HL-60 (cell line): ENCODE measurements at regions not wholly inside any gene's neighbourhood (a gene's known extent, or its start where the extent isn't known, plus 50 kb on each side); places are given as distances from the start of the nearest gene placed in this dataset.

Experiments
- DNase-seq, 2 experiments: peaks; one replicate each; pipeline ENCODE4 v3.0.0-alpha.2; 2010 to 2020; ENCODE audit warnings: low read depth in 1 of 2, low spot score in 1 of 2
- H3K27ac ChIP-seq: fragments of 250-450 bp; sonication (Bioruptor Pico); replicated peaks from 2 replicates; pipeline ENCODE4 v1.5.1; 2020; ENCODE audit warnings: mild to moderate bottlenecking, moderate library complexity
- H3K27me3 ChIP-seq: fragments of 250-450 bp; sonication (Bioruptor Pico); 2 replicates; pipeline ENCODE4 v1.5.1; 2021; ENCODE audit warnings: mild to moderate bottlenecking, moderate library complexity; ENCODE audit not compliant: insufficient read depth, poor library complexity, severe bottlenecking
- H3K4me3 ChIP-seq: replicated peaks from 2 replicates; pipeline ENCODE4 v1.5.1; 2011; ENCODE audit warnings: mild to moderate bottlenecking, control low read depth, low read length; ENCODE audit not compliant: insufficient read depth
- GABPA ChIP-seq: IDR thresholded peaks from 2 replicates; pipeline ENCODE4 v1.6.1; 2012; ENCODE audit warnings: low read depth
- POLR2AphosphoS5 ChIP-seq: IDR thresholded peaks from 2 replicates; pipeline ENCODE4 v1.6.1; 2012; ENCODE audit warnings: low read depth
- SPI1 ChIP-seq: IDR thresholded peaks from 2 replicates; pipeline ENCODE4 v1.6.1; 2012; ENCODE audit warnings: low read depth, mild to moderate bottlenecking, borderline replicate concordance
- TF ChIP-seq, protein P1 (sequence below): IDR thresholded peaks from 2 replicates; pipeline ENCODE4 v1.6.1; 2012; ENCODE audit warnings: low read depth; ENCODE audit not compliant: insufficient replicate concordance
- TF ChIP-seq, protein P2 (sequence below): IDR thresholded peaks from one replicate; pipeline ENCODE4 v1.5.1; 2011; ENCODE audit warnings: low read length, control low read depth, inconsistent platforms; ENCODE audit not compliant: insufficient read depth

DNA sequence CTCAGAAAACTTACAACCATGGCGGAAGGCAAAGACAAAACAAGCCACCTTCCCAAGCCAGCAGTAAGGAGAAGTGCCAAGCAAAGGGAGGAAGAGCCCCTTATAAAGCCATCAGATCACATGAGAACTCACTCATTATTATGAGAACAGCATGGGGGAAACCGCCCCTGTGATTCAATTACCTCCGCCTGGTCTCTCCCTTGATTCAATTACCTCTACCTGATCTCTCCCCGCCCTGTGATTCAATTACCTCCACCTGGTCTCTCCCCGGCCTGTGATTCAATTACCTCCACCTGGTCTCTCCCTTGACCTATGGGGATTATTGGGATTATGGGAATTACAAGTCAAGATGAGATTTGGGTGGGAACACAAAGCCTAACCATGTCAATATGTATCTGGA, 467.3 kb upstream of the FTMT start:
- Histone ChIP-seq H3K27me3 (no peaks in the 10 kb centered on the region), H3K4me3 (no peak overlapping the region), H3K27ac (no peak overlapping the region)
- TF ChIP-seq, protein P1, sequence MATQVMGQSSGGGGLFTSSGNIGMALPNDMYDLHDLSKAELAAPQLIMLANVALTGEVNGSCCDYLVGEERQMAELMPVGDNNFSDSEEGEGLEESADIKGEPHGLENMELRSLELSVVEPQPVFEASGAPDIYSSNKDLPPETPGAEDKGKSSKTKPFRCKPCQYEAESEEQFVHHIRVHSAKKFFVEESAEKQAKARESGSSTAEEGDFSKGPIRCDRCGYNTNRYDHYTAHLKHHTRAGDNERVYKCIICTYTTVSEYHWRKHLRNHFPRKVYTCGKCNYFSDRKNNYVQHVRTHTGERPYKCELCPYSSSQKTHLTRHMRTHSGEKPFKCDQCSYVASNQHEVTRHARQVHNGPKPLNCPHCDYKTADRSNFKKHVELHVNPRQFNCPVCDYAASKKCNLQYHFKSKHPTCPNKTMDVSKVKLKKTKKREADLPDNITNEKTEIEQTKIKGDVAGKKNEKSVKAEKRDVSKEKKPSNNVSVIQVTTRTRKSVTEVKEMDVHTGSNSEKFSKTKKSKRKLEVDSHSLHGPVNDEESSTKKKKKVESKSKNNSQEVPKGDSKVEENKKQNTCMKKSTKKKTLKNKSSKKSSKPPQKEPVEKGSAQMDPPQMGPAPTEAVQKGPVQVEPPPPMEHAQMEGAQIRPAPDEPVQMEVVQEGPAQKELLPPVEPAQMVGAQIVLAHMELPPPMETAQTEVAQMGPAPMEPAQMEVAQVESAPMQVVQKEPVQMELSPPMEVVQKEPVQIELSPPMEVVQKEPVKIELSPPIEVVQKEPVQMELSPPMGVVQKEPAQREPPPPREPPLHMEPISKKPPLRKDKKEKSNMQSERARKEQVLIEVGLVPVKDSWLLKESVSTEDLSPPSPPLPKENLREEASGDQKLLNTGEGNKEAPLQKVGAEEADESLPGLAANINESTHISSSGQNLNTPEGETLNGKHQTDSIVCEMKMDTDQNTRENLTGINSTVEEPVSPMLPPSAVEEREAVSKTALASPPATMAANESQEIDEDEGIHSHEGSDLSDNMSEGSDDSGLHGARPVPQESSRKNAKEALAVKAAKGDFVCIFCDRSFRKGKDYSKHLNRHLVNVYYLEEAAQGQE, result no peak
- TF ChIP-seq, protein P2, sequence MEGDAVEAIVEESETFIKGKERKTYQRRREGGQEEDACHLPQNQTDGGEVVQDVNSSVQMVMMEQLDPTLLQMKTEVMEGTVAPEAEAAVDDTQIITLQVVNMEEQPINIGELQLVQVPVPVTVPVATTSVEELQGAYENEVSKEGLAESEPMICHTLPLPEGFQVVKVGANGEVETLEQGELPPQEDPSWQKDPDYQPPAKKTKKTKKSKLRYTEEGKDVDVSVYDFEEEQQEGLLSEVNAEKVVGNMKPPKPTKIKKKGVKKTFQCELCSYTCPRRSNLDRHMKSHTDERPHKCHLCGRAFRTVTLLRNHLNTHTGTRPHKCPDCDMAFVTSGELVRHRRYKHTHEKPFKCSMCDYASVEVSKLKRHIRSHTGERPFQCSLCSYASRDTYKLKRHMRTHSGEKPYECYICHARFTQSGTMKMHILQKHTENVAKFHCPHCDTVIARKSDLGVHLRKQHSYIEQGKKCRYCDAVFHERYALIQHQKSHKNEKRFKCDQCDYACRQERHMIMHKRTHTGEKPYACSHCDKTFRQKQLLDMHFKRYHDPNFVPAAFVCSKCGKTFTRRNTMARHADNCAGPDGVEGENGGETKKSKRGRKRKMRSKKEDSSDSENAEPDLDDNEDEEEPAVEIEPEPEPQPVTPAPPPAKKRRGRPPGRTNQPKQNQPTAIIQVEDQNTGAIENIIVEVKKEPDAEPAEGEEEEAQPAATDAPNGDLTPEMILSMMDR, result no peak
- TF ChIP-seq POLR2AphosphoS5 (no peak), SPI1 (no peak), GABPA (no peak)
- DNase-seq, result no peak

DNA sequence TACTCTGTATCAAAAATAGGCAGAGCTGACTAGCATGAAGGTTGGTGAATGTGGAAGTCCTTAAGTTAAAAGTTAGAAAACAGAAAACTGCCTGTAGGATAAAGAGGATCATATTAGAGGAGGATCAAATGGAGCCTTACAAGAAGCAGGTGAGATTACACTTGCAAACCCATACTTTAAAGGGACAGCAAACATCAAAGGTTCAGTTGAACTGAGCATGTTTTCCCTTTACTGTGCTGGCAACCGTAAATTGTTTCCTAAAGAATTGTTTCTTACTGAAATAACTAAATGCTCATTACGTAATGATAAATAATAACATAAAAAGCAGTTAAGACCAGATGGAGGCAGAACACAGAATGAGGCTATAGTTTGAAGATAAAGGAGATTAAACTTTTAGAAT, 465.3 kb upstream of the FTMT start:
- Histone ChIP-seq H3K27ac (no peak overlapping the region), H3K27me3 (no peaks in the 10 kb centered on the region), H3K4me3 (no peak overlapping the region)
- DNase-seq, result no peak
- TF ChIP-seq GABPA, result no peak
- TF ChIP-seq POLR2AphosphoS5, result no peak
- TF ChIP-seq, protein P2, result no peak
- TF ChIP-seq, protein P1, result no peak
- no peak for TF ChIP-seq SPI1

DNA sequence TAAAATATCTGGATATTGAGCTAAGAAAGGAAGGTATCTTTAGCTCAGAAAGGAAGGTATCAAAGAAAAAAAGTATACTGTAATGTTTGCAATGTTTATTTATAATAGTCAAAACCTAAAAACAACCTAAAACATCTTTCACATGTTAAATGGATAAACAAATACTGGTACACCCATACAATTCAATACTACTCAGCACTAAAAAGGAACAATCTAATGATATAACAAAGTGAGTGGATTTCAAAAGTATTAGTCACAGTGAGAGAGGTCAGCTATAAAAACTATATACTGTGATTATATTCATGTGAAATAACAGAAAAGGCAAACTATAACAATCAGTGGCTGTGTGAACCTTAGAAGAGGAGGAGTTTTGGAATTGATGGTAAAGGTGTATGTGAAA, 455.0 kb upstream of the FTMT start:
- no peak for DNase-seq

More for the DNA sequence above, 455.0 kb upstream of the FTMT start:
- Histone ChIP-seq H3K27ac (no peak overlapping the region), H3K27me3 (no peaks in the 10 kb centered on the region), H3K4me3 (no peak overlapping the region)
- TF ChIP-seq, protein P1, result no peak
- TF ChIP-seq POLR2AphosphoS5 (no peak), GABPA (no peak), SPI1 (no peak)
- TF ChIP-seq, protein P2, result no peak
